ENCODE measurements at regions not wholly inside any gene's neighbourhood (a gene's known extent, or its start where the extent isn't known, plus 50 kb on each side); places are given as distances from the start of the nearest gene placed in this dataset.

GRCh38 chr11:29914203-29914930 is 102.5 kb downstream of the KCNA4 start:
- DNase-seq (ENCODE audit: low read depth): no peak
- TF ChIP-seq, protein P1, sequence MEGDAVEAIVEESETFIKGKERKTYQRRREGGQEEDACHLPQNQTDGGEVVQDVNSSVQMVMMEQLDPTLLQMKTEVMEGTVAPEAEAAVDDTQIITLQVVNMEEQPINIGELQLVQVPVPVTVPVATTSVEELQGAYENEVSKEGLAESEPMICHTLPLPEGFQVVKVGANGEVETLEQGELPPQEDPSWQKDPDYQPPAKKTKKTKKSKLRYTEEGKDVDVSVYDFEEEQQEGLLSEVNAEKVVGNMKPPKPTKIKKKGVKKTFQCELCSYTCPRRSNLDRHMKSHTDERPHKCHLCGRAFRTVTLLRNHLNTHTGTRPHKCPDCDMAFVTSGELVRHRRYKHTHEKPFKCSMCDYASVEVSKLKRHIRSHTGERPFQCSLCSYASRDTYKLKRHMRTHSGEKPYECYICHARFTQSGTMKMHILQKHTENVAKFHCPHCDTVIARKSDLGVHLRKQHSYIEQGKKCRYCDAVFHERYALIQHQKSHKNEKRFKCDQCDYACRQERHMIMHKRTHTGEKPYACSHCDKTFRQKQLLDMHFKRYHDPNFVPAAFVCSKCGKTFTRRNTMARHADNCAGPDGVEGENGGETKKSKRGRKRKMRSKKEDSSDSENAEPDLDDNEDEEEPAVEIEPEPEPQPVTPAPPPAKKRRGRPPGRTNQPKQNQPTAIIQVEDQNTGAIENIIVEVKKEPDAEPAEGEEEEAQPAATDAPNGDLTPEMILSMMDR (conservative IDR thresholded peaks at IDR 0.05; ENCODE audit: low read depth, low read length): no peak
- H3K4me3 ChIP-seq (ENCODE audit: low read depth, low read length): no peak overlapping the region

- DNase-seq (ENCODE audit: low read depth): no peak
- H3K4me3 ChIP-seq (ENCODE audit: low read depth, low read length): no peak overlapping the region
- TF ChIP-seq, protein P1 (conservative IDR thresholded peaks at IDR 0.05; ENCODE audit: low read depth, low read length): no peak
Observed at GRCh38 chr11:29913352-29913751, 103.5 kb downstream of the KCNA4 start.

- TF ChIP-seq, protein P1 (conservative IDR thresholded peaks at IDR 0.05; ENCODE audit: low read depth, low read length): no peak
- no peak overlapping the region for H3K4me3 ChIP-seq (ENCODE audit: low read depth, low read length)
- DNase-seq (ENCODE audit: low read depth): no peak
Observed at GRCh38 chr11:29900382-29900781, 116.4 kb downstream of the KCNA4 start.

- TF ChIP-seq, protein P1 (conservative IDR thresholded peaks at IDR 0.05; ENCODE audit: low read depth, low read length): no peak
- DNase-seq (ENCODE audit: low read depth): no peak
- no peak overlapping the region for H3K4me3 ChIP-seq (ENCODE audit: low read depth, low read length)
Observed at GRCh38 chr11:29879560-29879959, 137.3 kb downstream of the KCNA4 start.

DNA sequence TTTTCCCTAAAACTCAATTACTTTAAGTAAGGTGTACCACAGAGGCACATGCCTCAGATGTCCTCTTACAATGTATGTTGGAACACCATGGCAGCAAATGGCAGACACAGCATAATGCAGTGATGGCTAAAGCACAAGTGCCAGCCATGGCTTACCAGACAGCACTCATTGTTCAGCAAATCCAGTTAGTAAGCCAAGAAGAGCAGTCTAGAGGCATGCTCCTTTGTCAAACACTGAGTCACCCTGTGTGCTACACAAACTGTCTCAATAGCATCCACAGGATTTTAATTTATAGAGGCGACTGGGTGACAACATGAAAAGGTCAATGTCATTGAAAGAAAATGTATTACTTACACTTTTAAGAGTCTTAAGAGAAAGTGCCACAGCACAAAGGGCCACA is 140.6 kb downstream of the KCNA4 start:
- no peak for DNase-seq (ENCODE audit: low read depth)
- TF ChIP-seq, protein P1 (conservative IDR thresholded peaks at IDR 0.05; ENCODE audit: low read depth, low read length): no peak
- H3K4me3 ChIP-seq (ENCODE audit: low read depth, low read length): no peak overlapping the region

- no peak for DNase-seq (ENCODE audit: low read depth)
- no peak overlapping the region for H3K4me3 ChIP-seq (ENCODE audit: low read depth, low read length)
- TF ChIP-seq, protein P1 (conservative IDR thresholded peaks at IDR 0.05; ENCODE audit: low read depth, low read length): no peak
Observed at GRCh38 chr11:29847219-29847618, 169.6 kb downstream of the KCNA4 start.

All from choroid plexus epithelial cell (primary cell).